MV-4-11 (cell line): ENCODE measurements at regions not wholly inside any gene's neighbourhood (a gene's known extent, or its start where the extent isn't known, plus 50 kb on each side); places are given as distances from the start of the nearest gene placed in this dataset.

Source experiments
- DNase-seq: peaks from one replicate; lab custom pipeline; 2025; lab: John Stamatoyannopoulos, UW

- DNase-seq: no peak
Measured at GRCh38 chr17:71147906-71148305, 972.9 kb upstream of the SOX9 start.

DNA sequence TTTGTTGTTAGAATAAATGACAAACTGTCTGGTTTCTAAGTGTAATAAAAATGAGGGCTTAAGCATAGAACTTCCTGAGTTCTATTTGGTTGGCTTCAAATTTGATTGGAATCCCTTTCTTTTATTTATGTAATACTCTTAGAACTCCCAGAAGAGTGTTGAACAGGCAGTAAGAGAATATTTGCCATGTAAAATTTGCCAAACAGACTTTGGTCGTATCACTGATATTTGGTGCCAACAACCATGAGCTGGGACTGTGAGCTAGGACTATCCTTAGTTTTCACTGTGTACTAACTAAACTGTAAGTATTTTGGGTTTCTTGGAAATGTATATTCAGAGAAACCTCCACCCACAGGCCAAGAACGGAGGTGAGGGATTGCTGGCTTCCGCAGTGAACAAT, 971.2 kb upstream of the SOX9 start:
- no peak for DNase-seq

- DNase-seq: no peak
Measured at GRCh38 chr17:71157297-71157696, 963.5 kb upstream of the SOX9 start.

- no peak for DNase-seq
Measured at GRCh38 chr17:71158437-71158836, 962.4 kb upstream of the SOX9 start.

GRCh38 chr17:71163121-71163812, 957.6 kb upstream of the SOX9 start:
- no peak for DNase-seq

GRCh38 chr17:71163813-71164122, 957.1 kb upstream of the SOX9 start:
- no peak for DNase-seq

DNA sequence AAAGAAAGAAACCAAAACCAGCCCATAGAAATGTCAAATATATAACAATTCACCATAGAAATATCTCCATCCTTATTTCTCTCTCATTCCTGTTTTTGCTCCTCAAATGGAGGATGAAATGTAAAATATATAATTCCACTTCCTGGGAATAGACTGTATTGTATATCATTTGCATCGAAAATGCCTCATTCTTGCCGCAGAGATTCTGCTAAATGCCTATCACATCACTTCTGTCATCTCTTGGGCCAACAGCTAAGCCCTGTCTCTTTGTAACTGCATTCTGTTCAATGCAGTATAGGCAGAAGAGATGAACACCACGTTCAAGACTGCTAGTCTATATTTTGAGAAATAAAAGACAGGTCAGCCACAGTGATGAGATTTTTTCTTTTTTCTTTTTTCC, 956.3 kb upstream of the SOX9 start:
- no peak for DNase-seq

- no peak for DNase-seq
Measured at GRCh38 chr17:71166311-71166710, 954.5 kb upstream of the SOX9 start.

DNA sequence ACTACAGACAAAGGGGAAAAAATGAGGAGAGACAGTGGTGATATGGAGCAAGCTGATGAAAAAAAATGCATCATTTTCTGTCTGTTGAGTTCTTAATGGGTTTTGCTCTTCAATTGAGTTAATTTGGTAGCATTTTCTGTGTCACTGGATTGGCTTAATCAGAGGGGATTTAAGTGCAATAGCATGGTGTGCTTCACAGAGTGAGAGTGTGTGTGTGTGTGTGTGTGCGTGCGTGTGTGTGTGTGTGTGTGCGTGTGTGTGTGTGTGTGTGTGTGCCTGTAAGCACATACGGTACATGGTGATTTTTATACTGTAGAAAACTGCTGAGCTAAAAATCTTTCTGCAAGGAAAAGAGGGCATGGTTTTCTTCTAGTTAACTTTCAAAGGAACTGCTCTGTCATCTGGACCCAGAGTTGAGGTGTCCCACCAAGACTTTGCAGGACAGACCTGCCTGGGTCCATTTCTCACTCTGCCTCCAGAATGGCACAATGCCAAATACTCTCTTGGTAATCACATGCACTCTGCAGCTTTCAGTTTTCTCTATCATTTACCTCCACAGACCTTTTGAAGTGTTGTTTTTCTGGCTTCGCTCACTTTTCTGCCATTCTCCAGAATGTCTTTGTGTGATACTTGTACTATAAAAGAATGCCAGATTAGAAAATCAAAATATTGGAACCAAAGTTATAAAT, 952.6 kb upstream of the SOX9 start:
- DNase-seq: no peak

DNA sequence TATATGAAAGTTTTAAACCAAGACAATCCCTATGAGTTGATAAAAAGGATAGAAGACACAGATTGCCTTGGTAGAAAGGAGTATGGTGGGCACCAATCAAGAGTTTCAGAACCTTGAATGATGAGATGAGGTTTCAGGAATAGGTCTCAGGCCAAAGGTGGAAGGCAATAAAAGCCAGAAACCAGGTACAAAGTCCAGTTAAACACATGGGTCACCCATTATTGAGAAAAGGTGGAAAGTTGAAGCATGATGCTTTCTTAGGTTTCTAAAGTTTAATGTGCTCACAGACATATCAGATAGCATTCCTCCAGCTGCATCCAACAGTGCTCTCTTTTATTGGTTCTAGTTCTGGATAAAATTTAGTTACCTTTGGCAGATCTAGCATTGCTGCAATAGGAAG, 950.8 kb upstream of the SOX9 start:
- no peak for DNase-seq

DNA sequence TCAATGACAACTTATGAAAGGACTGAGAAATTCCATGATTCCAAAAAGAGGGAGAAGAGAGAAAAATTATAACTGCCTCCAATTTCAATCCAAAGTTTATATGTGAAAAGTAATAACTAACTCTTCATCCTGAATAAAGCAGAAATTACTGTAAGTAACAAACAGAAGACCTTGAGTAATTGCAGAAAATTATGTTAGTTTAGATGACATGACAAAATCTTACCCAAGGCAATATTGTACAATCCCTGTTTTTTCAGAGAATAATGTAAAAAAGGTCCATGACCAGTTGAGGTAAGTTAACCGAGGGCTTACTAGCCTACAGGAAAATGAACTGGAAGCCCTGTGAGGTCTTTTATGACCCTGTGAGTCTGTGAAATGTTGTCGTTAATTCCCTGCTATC, 949.5 kb upstream of the SOX9 start:
- no peak for DNase-seq

DNA sequence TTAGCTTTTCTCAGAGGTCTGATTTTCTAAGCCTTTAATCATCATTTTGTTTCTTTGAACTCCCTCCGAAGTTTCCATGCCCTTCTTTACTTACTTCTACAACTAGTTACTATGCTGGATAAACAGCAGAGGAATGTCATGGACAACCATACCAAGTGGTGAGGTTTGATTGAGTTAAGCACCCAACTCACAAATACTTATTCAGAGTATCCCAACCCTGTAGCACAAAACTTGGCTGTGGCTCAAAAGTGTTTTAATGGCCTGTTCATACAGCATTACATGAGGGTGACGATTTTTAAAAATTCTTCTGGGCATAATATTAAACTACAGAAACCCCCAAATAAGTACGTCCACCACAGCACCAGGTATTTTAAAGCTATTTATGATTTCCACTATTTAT, 946.8 kb upstream of the SOX9 start:
- no peak for DNase-seq

- no peak for DNase-seq
Measured at GRCh38 chr17:71176331-71176730, 944.5 kb upstream of the SOX9 start.

- no peak for DNase-seq
Measured at GRCh38 chr17:71176928-71177443, 943.8 kb upstream of the SOX9 start.

- no peak for DNase-seq
Measured at GRCh38 chr17:71180801-71181385, 939.9 kb upstream of the SOX9 start.

- DNase-seq: no peak
Measured at GRCh38 chr17:71183066-71183660, 937.7 kb upstream of the SOX9 start.

GRCh38 chr17:71184716-71185115, 936.1 kb upstream of the SOX9 start:
- no peak for DNase-seq

GRCh38 chr17:71187145-71187878, 933.5 kb upstream of the SOX9 start:
- DNase-seq: no peak

GRCh38 chr17:71188811-71189492, 931.9 kb upstream of the SOX9 start:
- DNase-seq: no peak

GRCh38 chr17:71189493-71189831, 931.4 kb upstream of the SOX9 start:
- DNase-seq: no peak

DNA sequence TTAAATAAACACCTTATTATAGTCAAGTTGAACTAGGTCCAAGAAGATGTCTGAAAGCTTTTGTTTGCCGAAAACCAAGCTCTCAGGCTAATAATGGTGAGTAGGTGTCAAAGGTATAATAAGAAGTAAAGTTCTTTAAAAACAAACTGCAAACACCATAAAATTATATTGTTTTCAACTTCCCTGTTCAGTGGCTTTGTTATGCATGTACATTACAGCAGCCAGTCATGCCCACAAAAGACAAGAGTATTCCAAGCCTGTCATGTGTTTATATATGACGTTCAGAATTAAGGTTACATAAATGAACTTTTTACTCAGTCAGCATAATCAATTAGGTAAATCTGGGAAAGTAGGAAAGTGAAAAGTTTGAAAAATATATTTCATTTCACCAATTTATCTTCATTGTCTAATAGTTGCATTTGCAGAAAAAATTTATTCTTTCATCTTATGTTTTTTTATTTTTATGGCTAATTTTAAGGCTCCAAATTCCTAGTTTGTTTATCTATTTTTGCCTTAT, 928.7 kb upstream of the SOX9 start:
- DNase-seq: no peak

- DNase-seq: no peak
Measured at GRCh38 chr17:71192848-71193247, 928.0 kb upstream of the SOX9 start.
